GM12864 (cell line): ENCODE measurements at regions not wholly inside any gene's neighbourhood (a gene's known extent, or its start where the extent isn't known, plus 50 kb on each side); places are given as distances from the start of the nearest gene placed in this dataset.

Source experiments
- DNase-seq: peaks from one replicate; pipeline ENCODE4 v3.0.0-alpha.2; 2011; ENCODE audit warnings: low read depth
- H3K4me3 ChIP-seq: 2 replicates; pipeline ENCODE4 v1.5.1; 2011; ENCODE audit warnings: mild to moderate bottlenecking, low read depth, low read length, control low read depth
- TF ChIP-seq, protein P1 (sequence below): IDR thresholded peaks from 2 replicates; pipeline ENCODE4 v1.5.1; 2011; ENCODE audit warnings: low read depth, mild to moderate bottlenecking, moderate library complexity, low read length, control low read depth, inconsistent platforms; ENCODE audit errors: missing control alignments

- H3K4me3 ChIP-seq: no peak overlapping the region
- no peak for DNase-seq
- TF ChIP-seq, protein P1, sequence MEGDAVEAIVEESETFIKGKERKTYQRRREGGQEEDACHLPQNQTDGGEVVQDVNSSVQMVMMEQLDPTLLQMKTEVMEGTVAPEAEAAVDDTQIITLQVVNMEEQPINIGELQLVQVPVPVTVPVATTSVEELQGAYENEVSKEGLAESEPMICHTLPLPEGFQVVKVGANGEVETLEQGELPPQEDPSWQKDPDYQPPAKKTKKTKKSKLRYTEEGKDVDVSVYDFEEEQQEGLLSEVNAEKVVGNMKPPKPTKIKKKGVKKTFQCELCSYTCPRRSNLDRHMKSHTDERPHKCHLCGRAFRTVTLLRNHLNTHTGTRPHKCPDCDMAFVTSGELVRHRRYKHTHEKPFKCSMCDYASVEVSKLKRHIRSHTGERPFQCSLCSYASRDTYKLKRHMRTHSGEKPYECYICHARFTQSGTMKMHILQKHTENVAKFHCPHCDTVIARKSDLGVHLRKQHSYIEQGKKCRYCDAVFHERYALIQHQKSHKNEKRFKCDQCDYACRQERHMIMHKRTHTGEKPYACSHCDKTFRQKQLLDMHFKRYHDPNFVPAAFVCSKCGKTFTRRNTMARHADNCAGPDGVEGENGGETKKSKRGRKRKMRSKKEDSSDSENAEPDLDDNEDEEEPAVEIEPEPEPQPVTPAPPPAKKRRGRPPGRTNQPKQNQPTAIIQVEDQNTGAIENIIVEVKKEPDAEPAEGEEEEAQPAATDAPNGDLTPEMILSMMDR: no peak
Observed at GRCh38 chr6:21895555-21895954, 302.0 kb downstream of the SOX4 start.

DNA sequence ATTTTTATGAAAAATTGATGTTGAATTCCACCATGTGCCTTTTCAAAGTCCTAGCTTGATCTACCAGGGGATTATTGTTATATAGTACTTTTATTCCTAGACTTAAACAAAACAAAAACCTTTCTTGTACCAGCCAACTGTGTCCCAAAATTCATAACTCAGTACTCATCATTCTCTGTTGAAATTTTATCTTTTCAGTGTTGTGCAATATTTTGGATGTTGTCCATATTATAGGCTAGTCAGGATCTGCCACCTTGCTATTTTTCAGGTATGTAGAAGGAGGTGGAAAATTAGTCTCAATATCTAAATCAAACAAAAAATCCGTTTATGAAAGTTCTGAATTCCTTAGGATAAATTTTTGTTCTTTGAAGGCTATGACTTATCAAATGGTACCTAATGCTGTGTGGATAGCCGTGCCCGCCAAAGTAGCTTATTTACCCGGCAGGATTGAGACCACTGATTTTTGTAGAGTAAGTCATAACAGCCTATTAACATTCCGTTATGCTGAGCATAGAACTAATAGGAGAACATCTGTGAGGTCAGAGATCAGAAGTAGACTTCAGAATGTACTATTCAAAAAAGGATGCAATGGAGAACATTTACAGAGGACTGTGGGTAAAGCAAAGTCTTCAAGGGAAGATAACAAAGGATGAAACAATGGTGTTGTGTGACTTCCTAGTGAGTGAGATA is 304.7 kb downstream of the SOX4 start:
- DNase-seq: no peak

DNA sequence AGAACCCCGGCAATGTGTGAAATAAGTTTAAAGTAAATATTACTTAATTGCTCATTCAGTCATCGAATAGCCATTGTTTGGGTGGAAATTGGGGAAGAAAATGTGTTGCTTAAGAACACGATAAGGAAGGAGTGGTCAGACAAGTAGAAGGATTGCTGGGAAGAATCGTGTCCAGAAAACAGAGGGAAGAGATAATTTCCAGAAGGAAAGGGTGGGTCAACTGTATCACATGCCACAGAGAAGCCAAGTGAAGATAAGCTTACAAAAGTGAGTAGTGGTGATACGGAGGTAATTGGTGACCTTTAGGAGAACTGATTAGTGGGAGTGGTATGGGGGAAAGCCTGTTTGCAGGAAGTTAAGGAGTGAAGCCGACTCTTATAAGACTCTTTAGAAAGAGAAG is 306.2 kb downstream of the SOX4 start:
- DNase-seq: no peak
- TF ChIP-seq, protein P1: no peak
- no peak overlapping the region for H3K4me3 ChIP-seq

More for the DNA sequence above, 304.7 kb downstream of the SOX4 start:
- TF ChIP-seq, protein P1: no peak
- H3K4me3 ChIP-seq: no peak overlapping the region

GRCh38 chr6:21900730-21901129 is 307.2 kb downstream of the SOX4 start:
- H3K4me3 ChIP-seq: no peak overlapping the region
- DNase-seq: no peak
- TF ChIP-seq, protein P1: no peak

DNA sequence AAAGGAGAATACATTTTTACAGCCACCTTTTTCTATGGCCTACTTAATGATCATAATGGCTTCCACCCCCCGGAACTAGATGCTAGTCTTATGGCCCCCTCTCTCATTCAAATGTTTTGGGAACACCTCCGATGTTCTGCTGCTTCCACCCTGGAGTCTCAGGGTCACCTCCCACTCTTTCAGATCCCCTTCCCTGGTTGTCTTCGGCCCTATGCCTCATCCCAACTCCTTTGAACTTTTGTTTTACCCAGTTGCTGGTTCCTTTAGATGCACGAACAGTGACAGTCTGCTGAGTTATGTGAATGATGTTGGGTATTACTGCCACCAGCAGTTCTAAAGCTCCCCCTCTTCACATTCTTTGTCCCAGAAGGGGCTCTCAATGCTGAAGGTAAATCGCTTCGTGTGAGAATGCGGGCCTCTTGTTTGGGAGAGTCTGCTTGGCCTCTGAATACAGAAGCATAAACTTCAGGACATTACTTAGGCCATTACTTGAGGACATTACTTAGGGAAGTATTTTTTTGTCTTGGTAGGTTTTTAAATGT is 309.1 kb downstream of the SOX4 start:
- DNase-seq: no peak
- TF ChIP-seq, protein P1: no peak
- no peak overlapping the region for H3K4me3 ChIP-seq

GRCh38 chr6:21905531-21905930 is 312.0 kb downstream of the SOX4 start:
- DNase-seq: no peak
- no peak overlapping the region for H3K4me3 ChIP-seq
- TF ChIP-seq, protein P1: no peak

DNA sequence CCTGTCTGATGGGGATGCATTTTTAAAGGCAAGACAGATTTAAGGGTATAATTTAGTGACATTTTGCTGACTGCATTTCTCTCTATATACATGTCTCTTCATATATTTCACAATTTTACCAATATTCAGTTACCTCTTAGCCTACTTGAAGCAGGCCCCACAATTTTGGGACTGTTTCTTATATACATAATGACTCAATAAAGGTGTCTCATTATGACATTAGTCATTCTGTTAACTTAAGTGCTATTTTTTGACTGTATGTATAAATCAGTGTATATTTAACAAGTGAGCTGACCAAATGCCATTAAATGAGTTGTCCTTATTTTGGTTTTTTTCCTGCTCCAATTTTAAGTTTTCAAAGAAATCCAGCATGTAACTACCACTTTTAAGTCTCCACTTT is 313.3 kb downstream of the SOX4 start:
- no peak overlapping the region for H3K4me3 ChIP-seq
- TF ChIP-seq, protein P1: no peak
- no peak for DNase-seq
